Right lobe of liver (tissue), 4 donors: ENCODE measurements at regions not wholly inside any gene's neighbourhood (a gene's known extent, or its start where the extent isn't known, plus 50 kb on each side); places are given as distances from the start of the nearest gene placed in this dataset.

Experiments used
- CTCF ChIP-seq, 4 donors: fragments of 200-600 bp in 3 of 4; fragments of 450-650 bp in 1 of 4; IDR thresholded peaks; one replicate each; pipeline versions ENCODE4 v1.5.1 to v1.8.0; 2016 to 2022; ENCODE audit warnings: antibody characterized with exemption in 4 of 4, mild to moderate bottlenecking in 2 of 4
- POLR2A ChIP-seq: fragments of 450-650 bp; IDR thresholded peaks from one replicate; pipeline ENCODE4 v1.6.1; 2017; ENCODE audit warnings: antibody characterized with exemption, mild to moderate bottlenecking
- donor health status: DM: no; HTN: no; CAD: no.
- donor health status: DM: no; HTN: no; CAD: no.
- donor health status: DM: no; HTN: yes; CAD: no.

DNA sequence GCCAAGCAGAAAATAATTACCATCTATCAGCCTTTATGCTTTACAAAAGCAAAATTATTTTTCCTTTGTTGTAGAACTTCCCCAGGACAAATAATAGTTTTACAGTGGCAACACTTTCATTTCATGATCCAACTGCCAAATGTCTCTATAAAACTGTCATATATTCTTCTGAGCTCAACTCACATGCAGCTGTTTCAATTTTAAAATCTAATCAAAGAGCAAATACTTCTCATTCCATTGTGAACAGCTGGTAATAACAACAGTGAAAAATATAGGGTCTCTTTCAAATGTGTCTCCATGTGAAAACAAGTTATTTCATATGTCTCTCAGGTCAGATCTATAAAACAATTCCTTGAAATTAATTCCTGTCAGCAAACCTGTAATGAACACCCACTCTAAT, 270.6 kb upstream of the SLC7A11 start:
- no peak for TF ChIP-seq CTCF (IDR thresholded peaks at IDR 0.05)
- no peak for TF ChIP-seq POLR2A
